ENCODE measurements at regions not wholly inside any gene's neighbourhood (a gene's known extent, or its start where the extent isn't known, plus 50 kb on each side); places are given as distances from the start of the nearest gene placed in this dataset.

- no peak for DNase-seq
Measured at GRCh38 chr18:25647404-25647803, 295.4 kb upstream of the ZNF521 start.

- DNase-seq, result no peak
Measured at GRCh38 chr18:25646971-25647370, 295.0 kb upstream of the ZNF521 start.

GRCh38 chr18:25639596-25639995 is 287.6 kb upstream of the ZNF521 start:
- no peak for DNase-seq

GRCh38 chr18:25633563-25633962 is 281.6 kb upstream of the ZNF521 start:
- no peak for DNase-seq

- DNase-seq, result no peak
Measured at GRCh38 chr18:25630682-25631081, 278.7 kb upstream of the ZNF521 start.

- DNase-seq, result no peak
Measured at GRCh38 chr18:25621682-25622081, 269.7 kb upstream of the ZNF521 start.

- DNase-seq, result no peak
Measured at GRCh38 chr18:25621144-25621543, 269.2 kb upstream of the ZNF521 start.

GRCh38 chr18:25614168-25614567 is 262.2 kb upstream of the ZNF521 start:
- DNase-seq, result no peak

GRCh38 chr18:25612466-25612865 is 260.5 kb upstream of the ZNF521 start:
- DNase-seq, result no peak

GRCh38 chr18:25608091-25608490 is 256.1 kb upstream of the ZNF521 start:
- no peak for DNase-seq

GRCh38 chr18:25604894-25605597 is 253.1 kb upstream of the ZNF521 start:
- no peak for DNase-seq

GRCh38 chr18:25604196-25604893 is 252.4 kb upstream of the ZNF521 start:
- DNase-seq, result no peak

GRCh38 chr18:25599443-25599842 is 247.5 kb upstream of the ZNF521 start:
- no peak for DNase-seq

- no peak for DNase-seq
Measured at GRCh38 chr18:25597476-25597875, 245.5 kb upstream of the ZNF521 start.

- DNase-seq, result no peak
Measured at GRCh38 chr18:25595274-25596060, 243.5 kb upstream of the ZNF521 start.

GRCh38 chr18:25594351-25594750 is 242.4 kb upstream of the ZNF521 start:
- no peak for DNase-seq

- DNase-seq, result no peak
Measured at GRCh38 chr18:25592804-25593360, 240.9 kb upstream of the ZNF521 start.

GRCh38 chr18:25590456-25590855 is 238.5 kb upstream of the ZNF521 start:
- no peak for DNase-seq

GRCh38 chr18:25587545-25587944 is 235.6 kb upstream of the ZNF521 start:
- DNase-seq, result no peak

GRCh38 chr18:25568986-25569385 is 217.0 kb upstream of the ZNF521 start:
- DNase-seq, result no peak

- DNase-seq, result no peak
Measured at GRCh38 chr18:25563816-25564683, 212.1 kb upstream of the ZNF521 start.

All from hypothalamus (tissue), 51 donors.